IMR-90 (cell line): ENCODE measurements at regions not wholly inside any gene's neighbourhood (a gene's known extent, or its start where the extent isn't known, plus 50 kb on each side); places are given as distances from the start of the nearest gene placed in this dataset.

ENCODE experiments used
- BHLHE40 ChIP-seq: fragments of 150-350 bp; IDR thresholded peaks from 2 replicates; pipeline ENCODE4 v1.6.1; 2016; ENCODE audit warnings: mild to moderate bottlenecking, low read depth, low read length
- CEBPB ChIP-seq: IDR thresholded peaks from 2 replicates; pipeline ENCODE4 v1.6.1; 2012; ENCODE audit warnings: low read depth, low read length, improper control_type of control experiment
- CHD1 ChIP-seq: IDR thresholded peaks from 2 replicates; pipeline ENCODE4 v1.6.1; 2012; ENCODE audit warnings: low read depth, low read length, improper control_type of control experiment
- CTCF ChIP-seq: conservative IDR thresholded peaks from 2 replicates; pipeline ENCODE4 v1.5.1; 2012; ENCODE audit warnings: mild to moderate bottlenecking, low read depth, low read length, improper control_type of control experiment
- FOS ChIP-seq: fragments of 150-350 bp; IDR thresholded peaks from 2 replicates; pipeline ENCODE4 v1.6.1; 2016; ENCODE audit warnings: low read depth, low read length
- MAFK ChIP-seq: IDR thresholded peaks from 2 replicates; pipeline ENCODE4 v1.6.1; 2012; ENCODE audit warnings: low read depth, low read length, improper control_type of control experiment
- MAZ ChIP-seq: IDR thresholded peaks from 2 replicates; pipeline ENCODE4 v1.6.1; 2012; ENCODE audit warnings: low read depth, mild to moderate bottlenecking, low read length, improper control_type of control experiment, moderate library complexity, borderline replicate concordance
- MXI1 ChIP-seq: IDR thresholded peaks from 2 replicates; pipeline ENCODE4 v1.6.1; 2012; ENCODE audit warnings: low read depth, mild to moderate bottlenecking, low read length, moderate library complexity, borderline replicate concordance
- POLR2A ChIP-seq: IDR thresholded peaks from 2 replicates; pipeline ENCODE4 v1.6.1; 2012; ENCODE audit warnings: mild to moderate bottlenecking, low read depth, low read length
- RAD21 ChIP-seq: IDR thresholded peaks from 2 replicates; pipeline ENCODE4 v1.6.1; 2012; ENCODE audit warnings: low read length, improper control_type of control experiment
- RCOR1 ChIP-seq: IDR thresholded peaks from 2 replicates; pipeline ENCODE4 v1.6.1; 2012; ENCODE audit warnings: mild to moderate bottlenecking, low read length, improper control_type of control experiment; ENCODE audit not compliant: insufficient replicate concordance
- RFX5 ChIP-seq: IDR thresholded peaks from 2 replicates; pipeline ENCODE4 v1.8.0; 2012; ENCODE audit warnings: low read depth, mild to moderate bottlenecking, low read length, moderate library complexity
- USF2 ChIP-seq: fragments of 150-350 bp; IDR thresholded peaks from 2 replicates; pipeline ENCODE4 v1.6.1; 2017; ENCODE audit warnings: mild to moderate bottlenecking, antibody characterized with exemption, low read length, low read depth

DNA sequence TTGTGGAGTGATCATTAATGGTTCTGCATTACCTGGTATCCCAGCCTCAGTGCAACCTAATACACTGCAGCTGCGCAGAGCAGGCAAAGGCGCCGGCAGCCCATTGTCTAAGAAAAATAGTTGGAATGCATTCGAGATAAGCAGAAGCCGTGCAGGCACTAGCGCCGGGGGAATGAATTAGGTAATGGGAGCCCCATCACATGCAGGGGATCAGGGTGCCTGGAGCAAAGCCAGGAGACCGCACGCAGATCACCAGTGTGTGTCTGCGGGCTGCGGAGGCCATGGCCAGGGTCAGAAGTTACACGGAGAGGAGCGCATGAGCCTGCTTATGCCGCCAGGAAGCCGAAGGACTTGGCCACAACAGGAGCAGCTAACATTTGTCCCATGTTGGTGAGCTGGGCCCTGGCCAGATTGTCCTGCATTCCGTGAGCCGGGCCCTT is 156.8 kb downstream of the DLL1 start:
- TF ChIP-seq CTCF, result no peak
- TF ChIP-seq RFX5, result no peak
- TF ChIP-seq POLR2A, result no peak
- no peak for TF ChIP-seq RCOR1
- no peak for TF ChIP-seq RAD21
- TF ChIP-seq BHLHE40, result no peak
- no peak for TF ChIP-seq MAZ
- no peak for TF ChIP-seq CHD1
- no peak for TF ChIP-seq USF2
- no peak for TF ChIP-seq MXI1
- no peak for TF ChIP-seq CEBPB
- no peak for TF ChIP-seq FOS
- no peak for TF ChIP-seq MAFK
